OCI-LY1 (cell line): ENCODE measurements at regions not wholly inside any gene's neighbourhood (a gene's known extent, or its start where the extent isn't known, plus 50 kb on each side); places are given as distances from the start of the nearest gene placed in this dataset.

Experiments
- H2AFZ ChIP-seq: fragments of 200-600 bp; sonication (generic), shearing (Covaris generic); 2 replicates; pipeline ENCODE4 v1.6.0; 2014; ENCODE audit warnings: antibody characterized with exemption, mild to moderate bottlenecking, low read length
- H3F3A ChIP-seq: fragments of 200-600 bp; sonication (generic), shearing (Covaris generic); 2 replicates; pipeline ENCODE4 v1.6.0; 2014; ENCODE audit warnings: mild to moderate bottlenecking, antibody characterized with exemption, low read length, moderate library complexity; ENCODE audit not compliant: insufficient read depth
- H3K27ac ChIP-seq: fragments of 200-600 bp; sonication (generic); 2 replicates; pipeline ENCODE4 v1.5.1; 2014; ENCODE audit warnings: low read length, mixed run types, mild to moderate bottlenecking, low read depth; ENCODE audit not compliant: poor library complexity, severe bottlenecking
- H3K27me3 ChIP-seq: fragments of 200-600 bp; sonication (generic); 2 replicates; pipeline ENCODE4 v1.6.0; 2014; ENCODE audit warnings: antibody characterized with exemption, mild to moderate bottlenecking, low read length, moderate library complexity; ENCODE audit not compliant: insufficient read depth
- H3K36me3 ChIP-seq: fragments of 200-600 bp; sonication (generic); 2 replicates; pipeline ENCODE4 v1.6.1; 2014; ENCODE audit warnings: mild to moderate bottlenecking, antibody characterized with exemption, low read length, moderate library complexity, mixed read lengths; ENCODE audit not compliant: insufficient read depth
- H3K4me1 ChIP-seq: fragments of 200-600 bp; sonication (generic); 2 replicates; pipeline ENCODE4 v1.5.1; 2014; ENCODE audit warnings: mild to moderate bottlenecking, low read length, moderate library complexity; ENCODE audit not compliant: insufficient read depth, severe bottlenecking
- H3K4me2 ChIP-seq: fragments of 200-600 bp; sonication (generic), shearing (Covaris generic); 2 replicates; pipeline ENCODE4 v1.6.1; 2014; ENCODE audit warnings: low read length
- H3K4me3 ChIP-seq: fragments of 200-600 bp; sonication (generic); 2 replicates; pipeline ENCODE4 v1.5.1; 2014; ENCODE audit warnings: low read length, low read depth, mild to moderate bottlenecking, mixed read lengths; ENCODE audit not compliant: poor library complexity, severe bottlenecking
- H3K79me2 ChIP-seq: fragments of 200-600 bp; shearing (Covaris generic); 2 replicates; pipeline ENCODE4 v1.6.1; 2016; ENCODE audit warnings: mixed run types, low read length, mixed read lengths; ENCODE audit not compliant: insufficient read depth
- H3K9ac ChIP-seq: fragments of 200-600 bp; sonication (generic), shearing (Covaris generic); 2 replicates; pipeline ENCODE4 v1.6.1; 2014; ENCODE audit warnings: mild to moderate bottlenecking, low read length, mixed read lengths
- H3K9me2 ChIP-seq: fragments of 200-600 bp; sonication (generic), shearing (Covaris generic); 2 replicates; pipeline ENCODE4 v1.6.1; 2014; ENCODE audit warnings: low read depth, mild to moderate bottlenecking, low read length, mixed read lengths
- H3K9me3 ChIP-seq: fragments of 200-600 bp; shearing (Covaris generic); 2 replicates; pipeline ENCODE4 v1.6.1; 2014; ENCODE audit warnings: low read length, mixed read lengths
- H4K20me1 ChIP-seq: fragments of 200-600 bp; sonication (generic), shearing (Covaris generic); 2 replicates; pipeline ENCODE4 v1.6.0; 2016; ENCODE audit warnings: mild to moderate bottlenecking, low read length; ENCODE audit not compliant: insufficient read depth
- EZH2 ChIP-seq: fragments of 200-600 bp; sonication (generic), shearing (Covaris generic); IDR thresholded peaks from 2 replicates; pipeline ENCODE4 v1.8.0; 2017; ENCODE audit warnings: borderline replicate concordance, mixed run types, mild to moderate bottlenecking, antibody characterized with exemption, low read length, moderate library complexity, mixed read lengths
- TF ChIP-seq, protein P1 (sequence below): fragments of 200-600 bp; sonication (generic), shearing (Covaris generic); IDR thresholded peaks from 2 replicates; pipeline ENCODE4 v1.5.1; 2017; ENCODE audit warnings: mild to moderate bottlenecking, antibody characterized with exemption, low read length, moderate library complexity, mixed read lengths

DNA sequence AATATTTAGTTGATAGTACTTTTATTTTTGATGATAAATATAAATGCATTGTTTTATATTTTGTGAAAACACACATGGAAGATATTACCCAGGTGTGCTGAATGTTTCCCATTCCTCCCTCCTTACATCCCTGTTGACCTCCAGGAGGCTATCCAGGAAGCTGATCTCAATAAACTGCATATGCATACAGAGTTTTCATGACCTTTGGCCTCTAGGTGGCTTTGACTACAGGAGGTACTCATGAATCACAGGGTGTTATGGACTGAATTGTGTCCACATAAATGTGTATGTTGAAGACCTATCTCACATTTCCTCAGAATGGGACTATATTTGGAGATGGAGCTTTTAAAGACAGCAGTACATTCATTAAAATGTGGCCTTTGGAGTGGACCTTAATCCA lies 914.9 kb upstream of the NCAM2 start:
- Histone ChIP-seq H3K9me2 (no peaks in the 10 kb centered on the region), H3K27ac (no peak overlapping the region), H2AFZ (no peak overlapping the region), H3K79me2 (no peaks in the 10 kb centered on the region), H3K9ac (no peak overlapping the region), H3K36me3 (no peaks in the 10 kb centered on the region), H4K20me1 (no peaks in the 10 kb centered on the region), H3K4me2 (no peak overlapping the region), H3K4me1 (no peaks in the 10 kb centered on the region), H3K27me3 (no peaks in the 10 kb centered on the region), H3K9me3 (no peaks in the 10 kb centered on the region), H3F3A (no peaks in the 10 kb centered on the region), H3K4me3 (no peak overlapping the region)
- no peak for TF ChIP-seq EZH2
- TF ChIP-seq, protein P1, sequence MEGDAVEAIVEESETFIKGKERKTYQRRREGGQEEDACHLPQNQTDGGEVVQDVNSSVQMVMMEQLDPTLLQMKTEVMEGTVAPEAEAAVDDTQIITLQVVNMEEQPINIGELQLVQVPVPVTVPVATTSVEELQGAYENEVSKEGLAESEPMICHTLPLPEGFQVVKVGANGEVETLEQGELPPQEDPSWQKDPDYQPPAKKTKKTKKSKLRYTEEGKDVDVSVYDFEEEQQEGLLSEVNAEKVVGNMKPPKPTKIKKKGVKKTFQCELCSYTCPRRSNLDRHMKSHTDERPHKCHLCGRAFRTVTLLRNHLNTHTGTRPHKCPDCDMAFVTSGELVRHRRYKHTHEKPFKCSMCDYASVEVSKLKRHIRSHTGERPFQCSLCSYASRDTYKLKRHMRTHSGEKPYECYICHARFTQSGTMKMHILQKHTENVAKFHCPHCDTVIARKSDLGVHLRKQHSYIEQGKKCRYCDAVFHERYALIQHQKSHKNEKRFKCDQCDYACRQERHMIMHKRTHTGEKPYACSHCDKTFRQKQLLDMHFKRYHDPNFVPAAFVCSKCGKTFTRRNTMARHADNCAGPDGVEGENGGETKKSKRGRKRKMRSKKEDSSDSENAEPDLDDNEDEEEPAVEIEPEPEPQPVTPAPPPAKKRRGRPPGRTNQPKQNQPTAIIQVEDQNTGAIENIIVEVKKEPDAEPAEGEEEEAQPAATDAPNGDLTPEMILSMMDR: no peak

- Histone ChIP-seq H3K36me3 (no peaks in the 10 kb centered on the region), H4K20me1 (no peaks in the 10 kb centered on the region), H3F3A (no peaks in the 10 kb centered on the region), H3K4me2 (no peak overlapping the region), H3K79me2 (no peaks in the 10 kb centered on the region), H3K9ac (no peak overlapping the region), H2AFZ (no peak overlapping the region), H3K27me3 (no peaks in the 10 kb centered on the region), H3K4me1 (no peaks in the 10 kb centered on the region), H3K9me3 (no peaks in the 10 kb centered on the region), H3K9me2 (no peaks in the 10 kb centered on the region), H3K4me3 (no peak overlapping the region), H3K27ac (no peak overlapping the region)
- TF ChIP-seq, protein P1: no peak
- TF ChIP-seq EZH2: no peak
Observed at GRCh38 chr21:20083925-20084324, 914.3 kb upstream of the NCAM2 start.

DNA sequence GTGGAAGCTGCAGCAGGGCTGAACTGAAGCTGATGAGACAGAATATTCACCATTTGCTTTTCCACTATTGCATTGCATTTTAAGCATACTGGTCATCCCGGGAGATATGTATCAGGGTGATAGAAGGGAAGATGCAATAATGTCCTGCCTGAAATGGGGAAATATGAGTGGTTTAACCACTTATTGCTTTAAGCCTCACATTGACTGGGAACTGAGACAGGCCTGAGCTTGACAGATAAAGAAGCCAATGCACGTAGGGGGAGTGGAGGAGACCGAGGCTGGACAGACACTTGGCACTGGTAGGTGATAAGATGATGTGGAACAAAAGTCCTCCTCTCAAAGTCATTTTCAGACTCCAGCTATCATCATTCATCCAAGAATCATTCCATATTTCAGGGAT lies 911.7 kb upstream of the NCAM2 start:
- Histone ChIP-seq H3K9ac (no peak overlapping the region), H3K27ac (no peak overlapping the region), H2AFZ (no peak overlapping the region), H3K4me3 (no peak overlapping the region), H3K4me1 (no peaks in the 10 kb centered on the region), H4K20me1 (no peaks in the 10 kb centered on the region), H3K79me2 (no peaks in the 10 kb centered on the region), H3K9me3 (no peaks in the 10 kb centered on the region), H3K9me2 (no peaks in the 10 kb centered on the region), H3F3A (no peaks in the 10 kb centered on the region), H3K36me3 (no peaks in the 10 kb centered on the region), H3K27me3 (no peaks in the 10 kb centered on the region), H3K4me2 (no peak overlapping the region)
- TF ChIP-seq, protein P1: no peak
- no peak for TF ChIP-seq EZH2
